HEK293 (cell line): ENCODE measurements at regions not wholly inside any gene's neighbourhood (a gene's known extent, or its start where the extent isn't known, plus 50 kb on each side); places are given as distances from the start of the nearest gene placed in this dataset.

ENCODE experiments used
- CTCF ChIA-PET: fragments of 350-600 bp; formaldehyde crosslinking; extraction: SDS; loops from one replicate; lab custom pipeline; 2021; ENCODE audit warnings: antibody characterized with exemption; lab: Yijun Ruan, JAX
- POLR2A ChIA-PET: fragments of 300-600 bp; formaldehyde crosslinking; extraction: SDS; loops from one replicate; lab custom pipeline; 2020; ENCODE audit warnings: antibody characterized with exemption, inconsistent platforms; lab: Yijun Ruan, JAX
- H3K27ac ChIP-seq: fragments of 200-500 bp; sonication (Bioruptor generic); 2 replicates; pipeline ENCODE4 v1.5.1; 2014; ENCODE audit warnings: low read depth, low read length, control low read depth, inconsistent platforms; ENCODE audit errors: extremely low read depth
- H3K36me3 ChIP-seq, 2 experiments: fragments of 200-500 bp in 1 of 2; sonication (Bioruptor generic) in 1 of 2; 1 replicate in 1 of 2; 2 replicates in 1 of 2; pipeline ENCODE4 v1.5.1; 2014 to 2017; ENCODE audit warnings: inconsistent platforms in 2 of 2, low read length in 2 of 2; ENCODE audit not compliant: control insufficient read depth in 2 of 2, insufficient read depth in 1 of 2
- H3K4me1 ChIP-seq: fragments of 200-500 bp; sonication (Bioruptor generic); 2 replicates; pipeline ENCODE4 v1.5.1; 2014; ENCODE audit warnings: mild to moderate bottlenecking, low read length, inconsistent platforms; ENCODE audit not compliant: control insufficient read depth, insufficient read depth
- H3K4me3 ChIP-seq: 2 replicates; pipeline ENCODE4 v1.5.1; 2011; ENCODE audit warnings: low read depth, mild to moderate bottlenecking, control low read depth, low read length, moderate library complexity
- H3K9me3 ChIP-seq: fragments of 200-500 bp; sonication (Bioruptor generic); 2 replicates; pipeline ENCODE4 v1.5.1; 2014; ENCODE audit warnings: low read depth, low read length, inconsistent platforms; ENCODE audit not compliant: control insufficient read depth, insufficient read depth
- FEZF1 ChIP-seq: fragments of 450-650 bp; formaldehyde crosslinking; IDR thresholded peaks from 2 replicates; pipeline ENCODE4 v1.5.1; 2016; ENCODE audit warnings: missing biosample characterization, missing genetic modification characterization
- GLI2 ChIP-seq: fragments of 450-650 bp; formaldehyde crosslinking; IDR thresholded peaks from 2 replicates; pipeline ENCODE4; 2017; ENCODE audit warnings: missing biosample characterization, missing genetic modification characterization, low read depth, borderline replicate concordance
- GLI4 ChIP-seq: fragments of 450-650 bp; formaldehyde crosslinking; IDR thresholded peaks from 2 replicates; pipeline ENCODE4 v1.5.1; 2016; ENCODE audit warnings: missing biosample characterization, missing genetic modification characterization
- GLIS2 ChIP-seq: fragments of 450-650 bp; formaldehyde crosslinking; IDR thresholded peaks from 2 replicates; pipeline ENCODE4 v1.5.1; 2016; ENCODE audit warnings: missing biosample characterization, missing genetic modification characterization
- HOXC10 ChIP-seq: sonication (generic); formaldehyde crosslinking; IDR thresholded peaks from 2 replicates; pipeline ENCODE4 v1.8.1; 2023; ENCODE audit warnings: mild to moderate bottlenecking, missing genetic modification reagents
- MZF1 ChIP-seq: fragments of 450-650 bp; formaldehyde crosslinking; IDR thresholded peaks from 2 replicates; pipeline ENCODE4 v1.5.1; 2017; ENCODE audit warnings: missing biosample characterization, missing genetic modification characterization, borderline replicate concordance
- OSR2 ChIP-seq: fragments of 450-650 bp; formaldehyde crosslinking; IDR thresholded peaks from 2 replicates; pipeline ENCODE4 v1.5.1; 2016; ENCODE audit warnings: missing biosample characterization, missing genetic modification characterization
- TCF7L2 ChIP-seq: IDR thresholded peaks from 2 replicates; pipeline ENCODE4 v1.6.1; 2011; ENCODE audit warnings: low read depth, mild to moderate bottlenecking, inconsistent platforms, low read length, moderate library complexity, borderline replicate concordance
- TRIM28 ChIP-seq: IDR thresholded peaks from 2 replicates; pipeline ENCODE4 v1.6.1; 2011; ENCODE audit warnings: low read length, control low read depth, borderline replicate concordance
- ZBTB10 ChIP-seq: fragments of 450-650 bp; formaldehyde crosslinking; IDR thresholded peaks from 2 replicates; pipeline ENCODE4 v1.5.1; 2016; ENCODE audit warnings: missing biosample characterization, missing genetic modification characterization
- ZBTB11 ChIP-seq: fragments of 450-650 bp; formaldehyde crosslinking; conservative IDR thresholded peaks from 2 replicates; pipeline ENCODE4 v1.5.1; 2016; ENCODE audit warnings: low read depth, missing biosample characterization, missing genetic modification characterization
- ZBTB21 ChIP-seq: fragments of 450-650 bp; formaldehyde crosslinking; IDR thresholded peaks from 2 replicates; pipeline ENCODE4 v1.5.1; 2017; ENCODE audit warnings: missing biosample characterization, missing genetic modification characterization
- ZFP37 ChIP-seq: fragments of 450-650 bp; formaldehyde crosslinking; IDR thresholded peaks from 2 replicates; pipeline ENCODE4 v1.5.1; 2016; ENCODE audit warnings: missing biosample characterization, missing genetic modification characterization
- ZFP69B ChIP-seq: fragments of 450-650 bp; formaldehyde crosslinking; IDR thresholded peaks from 2 replicates; pipeline ENCODE4 v1.5.1; 2016; ENCODE audit warnings: missing biosample characterization, missing genetic modification characterization
- ZNF114 ChIP-seq: fragments of 450-650 bp; formaldehyde crosslinking; IDR thresholded peaks from 2 replicates; pipeline ENCODE4 v1.5.0; 2017; ENCODE audit warnings: missing biosample characterization, missing genetic modification characterization
- ZNF202 ChIP-seq: fragments of 450-650 bp; formaldehyde crosslinking; IDR thresholded peaks from 2 replicates; pipeline ENCODE4 v1.5.1; 2016; ENCODE audit warnings: missing biosample characterization, missing genetic modification characterization, borderline replicate concordance
- ZNF266 ChIP-seq: fragments of 450-650 bp; formaldehyde crosslinking; IDR thresholded peaks from 2 replicates; pipeline ENCODE4 v1.5.1; 2016; ENCODE audit warnings: missing biosample characterization, missing genetic modification characterization, low read depth
- ZNF354C ChIP-seq: fragments of 450-650 bp; formaldehyde crosslinking; IDR thresholded peaks from 2 replicates; pipeline ENCODE4 v1.5.1; 2016; ENCODE audit warnings: missing biosample characterization, missing genetic modification characterization, low read depth, borderline replicate concordance
- ZNF404 ChIP-seq: fragments of 450-650 bp; formaldehyde crosslinking; IDR thresholded peaks from 2 replicates; pipeline ENCODE4 v1.5.1; 2017; ENCODE audit warnings: missing biosample characterization, missing genetic modification characterization
- ZNF423 ChIP-seq: fragments of 450-650 bp; formaldehyde crosslinking; IDR thresholded peaks from 2 replicates; pipeline ENCODE4 v1.5.1; 2016; ENCODE audit warnings: missing biosample characterization, missing genetic modification characterization
- ZNF549 ChIP-seq: fragments of 450-650 bp; IDR thresholded peaks from 2 replicates; pipeline ENCODE4 v1.5.1; 2018; ENCODE audit warnings: missing biosample characterization, missing genetic modification characterization, mild to moderate bottlenecking, inconsistent platforms, moderate library complexity
- ZNF558 ChIP-seq: fragments of 450-650 bp; formaldehyde crosslinking; IDR thresholded peaks from 2 replicates; pipeline ENCODE4 v1.5.1; 2016; ENCODE audit warnings: missing biosample characterization, missing genetic modification characterization
- ZNF623 ChIP-seq: fragments of 450-650 bp; formaldehyde crosslinking; IDR thresholded peaks from 2 replicates; pipeline ENCODE4 v1.5.1; 2016; ENCODE audit warnings: missing biosample characterization, missing genetic modification characterization
- ZNF654 ChIP-seq: fragments of 450-650 bp; formaldehyde crosslinking; IDR thresholded peaks from 2 replicates; pipeline ENCODE4 v1.5.1; 2016; ENCODE audit warnings: low read depth, missing biosample characterization, missing genetic modification characterization
- ZNF658 ChIP-seq: fragments of 450-650 bp; formaldehyde crosslinking; IDR thresholded peaks from 2 replicates; pipeline ENCODE4; 2016; ENCODE audit warnings: missing biosample characterization, missing genetic modification characterization
- ZNF704 ChIP-seq: fragments of 450-650 bp; formaldehyde crosslinking; IDR thresholded peaks from 2 replicates; pipeline ENCODE4 v1.5.1; 2016; ENCODE audit warnings: missing biosample characterization, missing genetic modification characterization
- ZNF768 ChIP-seq: fragments of 450-650 bp; formaldehyde crosslinking; IDR thresholded peaks from 2 replicates; pipeline ENCODE4 v1.5.1; 2018; ENCODE audit warnings: missing biosample characterization, mild to moderate bottlenecking, missing genetic modification characterization
- ZNF776 ChIP-seq: fragments of 450-650 bp; formaldehyde crosslinking; IDR thresholded peaks from 2 replicates; pipeline ENCODE4 v1.5.0; 2017; ENCODE audit warnings: missing biosample characterization, missing genetic modification characterization, borderline replicate concordance

- POLR2A ChIA-PET: no interaction called here
- Histone ChIP-seq H3K36me3 (no peaks in the 10 kb centered on the region), H3K4me1 (no peaks in the 10 kb centered on the region), H3K27ac (no peak overlapping the region), H3K9me3 (no peaks in the 10 kb centered on the region), H3K4me3 (no peak overlapping the region)
- CTCF ChIA-PET: no interaction called here
- TF ChIP-seq ZNF404 (tag by site-specific recombination) (no peak), ZBTB21 (tag by site-specific recombination) (no peak), ZNF768 (tag by site-specific recombination) (no peak), ZNF114 (tag by site-specific recombination) (no peak), TCF7L2 (no peak), GLI2 (tag by site-specific recombination) (no peak), OSR2 (tag by site-specific recombination) (no peak), ZNF658 (tag by site-specific recombination) (no peak), ZFP69B (tag by site-specific recombination) (no peak), ZNF558 (tag by site-specific recombination) (no peak), ZNF776 (no peak), GLIS2 (no peak), MZF1 (tag by site-specific recombination) (no peak)
Measured at GRCh38 chr13:76643596-76643995, 242.6 kb downstream of the KCTD12 start.

GRCh38 chr13:76641056-76641455, 245.1 kb downstream of the KCTD12 start:
- ChIA-PET CTCF (no interaction called here), POLR2A (no interaction called here)
- Histone ChIP-seq H3K4me3 (no peak overlapping the region), H3K4me1 (no peaks in the 10 kb centered on the region), H3K27ac (no peak overlapping the region), H3K9me3 (no peaks in the 10 kb centered on the region), H3K36me3 (no peaks in the 10 kb centered on the region)
- TF ChIP-seq ZNF266 (tag by site-specific recombination): no peak
- TF ChIP-seq HOXC10 (CRISPR knock-in tag): no peak
- no peak for TF ChIP-seq ZNF623 (tag by site-specific recombination)
- TF ChIP-seq ZBTB11 (tag by site-specific recombination): no peak
- TF ChIP-seq ZNF423: no peak
- TF ChIP-seq TRIM28: no peak
- TF ChIP-seq ZNF549 (tag by site-specific recombination): no peak
- no peak for TF ChIP-seq FEZF1 (tag by site-specific recombination)

- H3K4me3 ChIP-seq: no peak overlapping the region
- no peak for TF ChIP-seq GLI4 (tag by site-specific recombination)
- no peak for TF ChIP-seq ZNF354C (tag by site-specific recombination)
- TF ChIP-seq ZNF202 (tag by site-specific recombination): no peak
- TF ChIP-seq GLI2 (tag by site-specific recombination): no peak
- TF ChIP-seq ZNF704 (tag by site-specific recombination): no peak
- TF ChIP-seq ZNF654 (tag by site-specific recombination): no peak
- TF ChIP-seq ZBTB10 (tag by site-specific recombination): no peak
- TF ChIP-seq ZFP37 (tag by site-specific recombination): no peak
- H3K27ac ChIP-seq: no peak overlapping the region
- H3K9me3 ChIP-seq: no peaks in the 10 kb centered on the region
- no peaks in the 10 kb centered on the region for H3K4me1 ChIP-seq
- CTCF ChIA-PET: no interaction called here
- no peaks in the 10 kb centered on the region for H3K36me3 ChIP-seq
- POLR2A ChIA-PET: no interaction called here
Measured at GRCh38 chr13:76638882-76639281, 247.3 kb downstream of the KCTD12 start.
